Choroid plexus epithelial cell (primary cell): ENCODE measurements at regions not wholly inside any gene's neighbourhood (a gene's known extent, or its start where the extent isn't known, plus 50 kb on each side); places are given as distances from the start of the nearest gene placed in this dataset.

Experiments used
- DNase-seq: peaks from one replicate; pipeline ENCODE4 v3.0.0-alpha.2; 2010; ENCODE audit warnings: low read depth
- H3K4me3 ChIP-seq: 2 replicates; pipeline ENCODE4 v1.5.1; 2011; ENCODE audit warnings: low read depth, mild to moderate bottlenecking, control low read depth, low read length, moderate library complexity
- CTCF ChIP-seq: conservative IDR thresholded peaks from 2 replicates; pipeline ENCODE4 v1.5.1; 2011; ENCODE audit warnings: low read depth, mild to moderate bottlenecking, control low read depth, inconsistent platforms, low read length, moderate library complexity

GRCh38 chr3:187920913-187921312 is 175.6 kb upstream of the BCL6 start:
- H3K4me3 ChIP-seq = no peak overlapping the region
- peak; percentile 44 for DNase-seq
- TF ChIP-seq CTCF = no peak

GRCh38 chr3:187921391-187922074 is 176.3 kb upstream of the BCL6 start:
- TF ChIP-seq CTCF = no peak
- no peak for DNase-seq
- H3K4me3 ChIP-seq = no peak overlapping the region

DNA sequence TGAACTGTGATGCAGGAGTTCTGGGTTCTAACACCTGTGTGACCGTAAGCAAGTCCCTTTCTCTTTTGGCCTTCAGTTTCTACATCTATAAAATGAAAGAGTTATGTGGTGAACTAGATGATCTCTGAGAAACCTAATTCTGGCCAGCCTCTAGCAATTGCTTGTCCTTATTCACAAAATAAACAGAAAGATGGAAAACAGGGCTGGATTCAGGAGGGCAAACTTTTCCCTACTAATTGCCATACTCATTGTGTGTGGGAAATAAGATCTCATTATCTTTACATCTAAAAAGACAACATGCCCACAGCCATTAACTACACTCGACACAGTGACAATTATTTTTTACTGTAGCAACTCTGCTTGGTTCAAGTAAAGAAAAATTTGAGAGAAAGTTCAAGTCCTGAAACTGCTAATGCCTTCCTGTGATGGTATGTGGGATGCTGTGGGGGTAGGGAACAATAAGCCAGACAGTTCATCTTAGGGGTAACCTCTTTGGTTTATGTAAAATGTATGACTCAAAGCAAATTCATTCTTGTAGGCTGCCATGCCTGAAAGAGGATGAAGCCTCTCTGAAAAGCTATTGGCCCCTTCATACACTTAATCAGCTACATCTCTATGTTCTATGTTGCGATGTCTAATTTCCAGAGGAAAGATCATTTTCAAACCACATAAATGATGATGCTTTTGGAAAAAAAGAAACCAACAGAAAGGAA is 177.6 kb upstream of the BCL6 start:
- no peak for TF ChIP-seq CTCF
- DNase-seq = peak; percentile 65
- H3K4me3 ChIP-seq = no peak overlapping the region

GRCh38 chr3:187924651-187925050 is 179.4 kb upstream of the BCL6 start:
- no peak for TF ChIP-seq CTCF
- no peak overlapping the region for H3K4me3 ChIP-seq
- DNase-seq = no peak

GRCh38 chr3:187925326-187925725 is 180.1 kb upstream of the BCL6 start:
- DNase-seq = no peak
- no peak for TF ChIP-seq CTCF
- H3K4me3 ChIP-seq = no peak overlapping the region

DNA sequence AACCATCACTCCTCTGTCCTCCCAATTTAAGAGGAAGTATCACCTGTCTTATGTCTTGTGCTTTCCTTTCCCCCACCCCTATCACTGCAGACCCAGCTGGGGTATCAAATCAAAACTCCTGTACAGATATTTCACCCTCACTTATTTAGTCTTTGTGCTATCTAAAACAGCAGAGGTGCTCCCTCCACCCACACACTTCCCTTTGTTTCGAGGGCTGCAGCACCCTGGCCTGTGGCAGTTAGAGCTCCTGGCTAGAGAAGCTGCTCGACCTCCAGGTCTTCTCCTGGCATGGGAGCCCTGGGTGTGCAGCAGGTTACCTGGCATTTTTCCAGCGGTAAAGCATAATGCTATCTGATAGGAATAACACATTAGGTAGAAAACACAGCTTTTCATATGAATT is 181.4 kb upstream of the BCL6 start:
- H3K4me3 ChIP-seq = no peak overlapping the region
- no peak for TF ChIP-seq CTCF
- no peak for DNase-seq

DNA sequence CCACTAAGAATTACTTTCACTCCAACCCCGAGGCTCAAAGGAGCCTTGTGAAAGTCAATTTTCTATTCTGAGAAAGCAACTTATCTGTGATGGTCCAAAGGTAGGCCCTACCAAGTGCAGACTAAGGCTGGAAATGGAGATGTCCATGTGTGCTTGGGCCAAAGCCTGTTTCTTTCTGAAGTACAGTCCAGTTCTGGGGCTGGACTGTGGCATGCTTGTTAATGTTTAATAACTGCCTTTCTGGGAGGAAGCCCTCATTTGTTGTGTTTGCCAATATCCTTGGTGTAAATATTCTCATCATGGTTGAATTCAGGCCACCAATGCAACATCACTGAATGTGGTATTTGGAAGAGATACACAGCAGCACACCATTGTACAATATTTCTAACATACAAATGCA is 182.3 kb upstream of the BCL6 start:
- TF ChIP-seq CTCF = no peak
- no peak for DNase-seq

More for the DNA sequence above, 182.3 kb upstream of the BCL6 start:
- no peak overlapping the region for H3K4me3 ChIP-seq
